ENCODE measurements at regions not wholly inside any gene's neighbourhood (a gene's known extent, or its start where the extent isn't known, plus 50 kb on each side); places are given as distances from the start of the nearest gene placed in this dataset.

DNA sequence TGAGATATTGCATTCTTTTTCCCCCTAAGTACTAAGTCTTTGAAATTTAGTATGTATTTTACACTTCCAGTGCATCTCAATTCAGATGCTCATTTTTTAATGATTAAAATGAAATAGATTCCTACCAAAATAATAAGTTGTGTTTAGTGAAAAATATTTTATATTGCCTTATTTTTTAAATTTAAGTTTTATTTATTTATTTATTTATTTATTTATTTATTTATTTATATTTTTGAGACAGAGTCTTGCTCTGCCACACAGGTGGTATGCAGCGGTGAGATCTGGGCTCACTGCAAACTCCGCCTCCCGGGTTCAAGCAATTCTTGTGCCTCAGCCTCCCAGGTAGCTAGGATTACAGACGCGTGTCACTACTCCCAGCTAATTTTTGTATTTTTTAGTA, 95.5 kb downstream of the RPS24 start:
- DNase-seq (ENCODE audit: low read depth, low spot score) (no peak), ATAC-seq (no peak)
- Histone ChIP-seq H3K9me2 (ENCODE audit: insufficient read depth) (no peaks in the 10 kb centered on the region), H3K9me3 (ENCODE audit: control insufficient read depth in 1 of 2, insufficient read depth in 1 of 2, low read depth in 1 of 2, low read length in 2 of 2) (no peaks in the 10 kb centered on the region), H3K79me2 (ENCODE audit: insufficient read depth, low read length) (no peaks in the 10 kb centered on the region), H3K4me1 (ENCODE audit: control insufficient read depth in 1 of 2, insufficient read depth in 2 of 2, low read length in 2 of 2) (no peaks in the 10 kb centered on the region), H4K20me1 (ENCODE audit: insufficient read depth) (no peaks in the 10 kb centered on the region), H3K9ac (ENCODE audit: low read length) (no peak overlapping the region), H3K27me3 (ENCODE audit: insufficient read depth, low read length) (no peaks in the 10 kb centered on the region), H2AFZ (ENCODE audit: low read depth, low read length, poor library complexity, severe bottlenecking) (no peak overlapping the region), H3K36me3 (ENCODE audit: control insufficient read depth in 1 of 2, insufficient read depth in 2 of 2, low read length in 2 of 2) (no peaks in the 10 kb centered on the region), H3K27ac (ENCODE audit: low read depth, low read length) (no peak overlapping the region), H3K4me3 (replicated peaks in 1 of 2; ENCODE audit: low read depth in 1 of 2, low read length in 2 of 2) (no peak overlapping the region), H3K4me2 (ENCODE audit: low read length) (no peak overlapping the region)
- BruUV-seq (replicated peaks): no TSS peak
- TF ChIP-seq SP1 (IDR thresholded peaks at IDR 0.05; ENCODE audit: low read depth) (no peak), EZH2 (IDR thresholded peaks at IDR 0.05) (no peak), ELF1 (IDR thresholded peaks at IDR 0.05; ENCODE audit: borderline replicate concordance, low read depth) (no peak), RAD21 (IDR thresholded peaks at IDR 0.05; ENCODE audit: low read depth) (no peak), FOSL1 (IDR thresholded peaks at IDR 0.05; ENCODE audit: low read depth) (no peak), ZNF274 (IDR thresholded peaks at IDR 0.05; ENCODE audit: low read depth, low read length) (no peak), POLR2A (IDR thresholded peaks at IDR 0.05; ENCODE audit: borderline replicate concordance, extremely low read depth, insufficient read depth, insufficient read length) (no peak), YY1 (IDR thresholded peaks at IDR 0.05; ENCODE audit: extremely low read depth, insufficient replicate concordance, low read depth, low read length) (no peak), EZH2phosphoT487 (IDR thresholded peaks at IDR 0.05; ENCODE audit: borderline replicate concordance) (no peak), ZFX (IDR thresholded peaks at IDR 0.05) (no peak), SRF (IDR thresholded peaks at IDR 0.05; ENCODE audit: low read depth) (no peak), CEBPB (IDR thresholded peaks at IDR 0.05; ENCODE audit: low read depth) (no peak)
- TF ChIP-seq, protein P1, sequence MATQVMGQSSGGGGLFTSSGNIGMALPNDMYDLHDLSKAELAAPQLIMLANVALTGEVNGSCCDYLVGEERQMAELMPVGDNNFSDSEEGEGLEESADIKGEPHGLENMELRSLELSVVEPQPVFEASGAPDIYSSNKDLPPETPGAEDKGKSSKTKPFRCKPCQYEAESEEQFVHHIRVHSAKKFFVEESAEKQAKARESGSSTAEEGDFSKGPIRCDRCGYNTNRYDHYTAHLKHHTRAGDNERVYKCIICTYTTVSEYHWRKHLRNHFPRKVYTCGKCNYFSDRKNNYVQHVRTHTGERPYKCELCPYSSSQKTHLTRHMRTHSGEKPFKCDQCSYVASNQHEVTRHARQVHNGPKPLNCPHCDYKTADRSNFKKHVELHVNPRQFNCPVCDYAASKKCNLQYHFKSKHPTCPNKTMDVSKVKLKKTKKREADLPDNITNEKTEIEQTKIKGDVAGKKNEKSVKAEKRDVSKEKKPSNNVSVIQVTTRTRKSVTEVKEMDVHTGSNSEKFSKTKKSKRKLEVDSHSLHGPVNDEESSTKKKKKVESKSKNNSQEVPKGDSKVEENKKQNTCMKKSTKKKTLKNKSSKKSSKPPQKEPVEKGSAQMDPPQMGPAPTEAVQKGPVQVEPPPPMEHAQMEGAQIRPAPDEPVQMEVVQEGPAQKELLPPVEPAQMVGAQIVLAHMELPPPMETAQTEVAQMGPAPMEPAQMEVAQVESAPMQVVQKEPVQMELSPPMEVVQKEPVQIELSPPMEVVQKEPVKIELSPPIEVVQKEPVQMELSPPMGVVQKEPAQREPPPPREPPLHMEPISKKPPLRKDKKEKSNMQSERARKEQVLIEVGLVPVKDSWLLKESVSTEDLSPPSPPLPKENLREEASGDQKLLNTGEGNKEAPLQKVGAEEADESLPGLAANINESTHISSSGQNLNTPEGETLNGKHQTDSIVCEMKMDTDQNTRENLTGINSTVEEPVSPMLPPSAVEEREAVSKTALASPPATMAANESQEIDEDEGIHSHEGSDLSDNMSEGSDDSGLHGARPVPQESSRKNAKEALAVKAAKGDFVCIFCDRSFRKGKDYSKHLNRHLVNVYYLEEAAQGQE (IDR thresholded peaks at IDR 0.05; ENCODE audit: low read depth): no peak
- TF ChIP-seq, protein P2, sequence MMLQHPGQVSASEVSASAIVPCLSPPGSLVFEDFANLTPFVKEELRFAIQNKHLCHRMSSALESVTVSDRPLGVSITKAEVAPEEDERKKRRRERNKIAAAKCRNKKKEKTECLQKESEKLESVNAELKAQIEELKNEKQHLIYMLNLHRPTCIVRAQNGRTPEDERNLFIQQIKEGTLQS (IDR thresholded peaks at IDR 0.05): no peak
- ChIA-PET RAD21 (ENCODE audit: low non-redundant PET in 1 of 2, low total read pairs in 2 of 2, uncharacterized antibody in 2 of 2, unreplicated experiment in 2 of 2) (no interaction called here), POLR2A (no interaction called here), CTCF (no interaction called here)
- intact Hi-C loops (cut with micrococcal nuclease): no loop called here

All from HCT116 (cell line).